Panc1 (cell line): ENCODE measurements at regions not wholly inside any gene's neighbourhood (a gene's known extent, or its start where the extent isn't known, plus 50 kb on each side); places are given as distances from the start of the nearest gene placed in this dataset.

Source experiments
- ATAC-seq: fragments of 200-7000 bp; cut with Tn5 transposase; 2 replicates; pipeline ENCODE4 v1.9.1; 2020; ENCODE audit warnings: mild to moderate bottlenecking, moderate library complexity
- BruUV-seq: library from RNA; stranded (reverse); fragments of 400-500 nt; replicated peaks from 2 replicates; lab custom pipeline; 2021; lab: Mats Ljungman, UMichigan
- CTCF ChIA-PET: fragments of 300-600 bp; sonication (Branson Sonifier 250); formaldehyde crosslinking; loops from one replicate; lab custom pipeline; 2022; ENCODE audit warnings: antibody characterized with exemption; lab: Charles Lee
- POLR2A ChIA-PET: fragments of 300-600 bp; sonication (Branson Sonifier 250); formaldehyde crosslinking; loops from one replicate; lab custom pipeline; 2022; ENCODE audit warnings: antibody characterized with exemption; lab: Charles Lee
- DNase-seq: peaks from one replicate; pipeline ENCODE4 v3.0.0-alpha.2; 2010; ENCODE audit warnings: low read depth, low spot score
- H3K27ac ChIP-seq: 2 replicates; pipeline ENCODE4 v1.5.1; 2011; ENCODE audit warnings: mild to moderate bottlenecking, low read length, inconsistent platforms
- H3K27me3 ChIP-seq: fragments of 200-500 bp; sonication (Bioruptor generic); 2 replicates; pipeline ENCODE4 v1.6.0; 2014; ENCODE audit warnings: low read length, inconsistent platforms; ENCODE audit not compliant: control insufficient read depth, insufficient read depth
- H3K36me3 ChIP-seq: fragments of 200-500 bp; sonication (Bioruptor generic); 2 replicates; pipeline ENCODE4 v1.5.1; 2014; ENCODE audit warnings: inconsistent platforms, mild to moderate bottlenecking, low read length, moderate library complexity; ENCODE audit not compliant: control insufficient read depth, insufficient read depth
- H3K4me1 ChIP-seq: 2 replicates; pipeline ENCODE4 v1.5.1; 2011; ENCODE audit warnings: inconsistent platforms, mild to moderate bottlenecking, low read length, moderate library complexity; ENCODE audit not compliant: control insufficient read depth, insufficient read depth
- H3K4me3 ChIP-seq, 2 experiments: 2 replicates each; pipeline ENCODE4 v1.5.1; 2011 to 2012; ENCODE audit warnings: low read depth in 2 of 2, low read length in 2 of 2, mild to moderate bottlenecking in 2 of 2, inconsistent platforms in 1 of 2, moderate library complexity in 1 of 2
- H3K9me3 ChIP-seq: fragments of 200-500 bp; sonication (Bioruptor generic); 2 replicates; pipeline ENCODE4 v1.5.1; 2014; ENCODE audit warnings: low read depth, mild to moderate bottlenecking, inconsistent platforms, low read length, moderate library complexity; ENCODE audit not compliant: control insufficient read depth, insufficient read depth
- POLR2AphosphoS5 ChIP-seq: IDR thresholded peaks from 2 replicates; pipeline ENCODE4 v1.6.1; 2012; ENCODE audit warnings: mild to moderate bottlenecking, low read depth, low read length, moderate library complexity
- SIN3A ChIP-seq: IDR thresholded peaks from 2 replicates; pipeline ENCODE4 v1.6.1; 2012; ENCODE audit warnings: low read depth, mild to moderate bottlenecking, low read length, moderate library complexity, borderline replicate concordance; ENCODE audit not compliant: insufficient read depth
- TCF7L2 ChIP-seq: IDR thresholded peaks from 2 replicates; pipeline ENCODE4 v1.6.1; 2011; ENCODE audit warnings: mild to moderate bottlenecking, low read depth, low read length, inconsistent platforms
- in situ Hi-C: cut with HindIII; loops from 2 replicates; pipeline ENCODE4 v1.10.0; 2016; ENCODE audit warnings: low sequenced_read_pairs, low pct_unique_long_range_greater_than_20kb
- intact Hi-C: fragments of 100-400 bp; cut with micrococcal nuclease; formaldehyde crosslinking; loops from one replicate; pipeline ENCODE4 v1.10.0; 2022; ENCODE audit not compliant: unreplicated experiment
- TF ChIP-seq, protein P1 (sequence below): fragments of 450-650 bp; IDR thresholded peaks from 2 replicates; pipeline ENCODE4 v1.5.1; 2017; ENCODE audit warnings: mild to moderate bottlenecking
- TF ChIP-seq, protein P2 (sequence below), 2 experiments: IDR thresholded peaks; 2 replicates each; pipeline ENCODE4 v1.6.1; 2011 to 2012; ENCODE audit warnings: low read depth in 2 of 2, control low read depth in 1 of 2, low read length in 1 of 2, mild to moderate bottlenecking in 1 of 2, moderate library complexity in 1 of 2; ENCODE audit not compliant: insufficient read depth in 1 of 2

DNA sequence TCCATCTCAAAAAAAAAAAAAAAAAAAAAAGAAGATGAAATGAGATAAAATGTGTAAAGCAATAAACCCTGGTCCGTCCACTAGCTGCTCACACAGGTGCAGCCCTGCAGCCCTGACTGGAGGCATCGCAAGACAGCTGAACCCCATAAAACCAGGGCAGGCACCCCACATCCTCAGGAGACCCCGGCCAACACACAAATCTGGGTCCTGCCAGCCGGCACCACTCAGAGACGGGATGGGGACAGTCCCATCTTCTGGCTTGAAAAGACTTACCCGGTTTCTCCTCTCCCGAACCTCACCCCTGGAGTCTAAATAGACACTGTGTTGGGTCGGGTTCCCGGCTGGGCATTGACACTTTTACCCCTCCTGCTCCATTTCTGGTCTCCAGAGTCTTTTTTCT, 52.7 kb upstream of the TNRC6C start:
- Histone ChIP-seq H3K27ac (no peak overlapping the region), H3K36me3 (no peaks in the 10 kb centered on the region), H3K9me3 (no peaks in the 10 kb centered on the region), H3K27me3 (peaks cover 36% of the 10 kb centered on the region), H3K4me3 (no peak overlapping the region), H3K4me1 (no peaks in the 10 kb centered on the region)
- in situ Hi-C loops (no loop called here), intact Hi-C loops (no loop called here)
- POLR2A ChIA-PET: interaction anchor here (0.7 kb wide), 1 partner anchor 40 kb away, joined by 12 read pairs; no protein-coding TSS in a partner anchor
- no peak for TF ChIP-seq TCF7L2
- TF ChIP-seq, protein P1, sequence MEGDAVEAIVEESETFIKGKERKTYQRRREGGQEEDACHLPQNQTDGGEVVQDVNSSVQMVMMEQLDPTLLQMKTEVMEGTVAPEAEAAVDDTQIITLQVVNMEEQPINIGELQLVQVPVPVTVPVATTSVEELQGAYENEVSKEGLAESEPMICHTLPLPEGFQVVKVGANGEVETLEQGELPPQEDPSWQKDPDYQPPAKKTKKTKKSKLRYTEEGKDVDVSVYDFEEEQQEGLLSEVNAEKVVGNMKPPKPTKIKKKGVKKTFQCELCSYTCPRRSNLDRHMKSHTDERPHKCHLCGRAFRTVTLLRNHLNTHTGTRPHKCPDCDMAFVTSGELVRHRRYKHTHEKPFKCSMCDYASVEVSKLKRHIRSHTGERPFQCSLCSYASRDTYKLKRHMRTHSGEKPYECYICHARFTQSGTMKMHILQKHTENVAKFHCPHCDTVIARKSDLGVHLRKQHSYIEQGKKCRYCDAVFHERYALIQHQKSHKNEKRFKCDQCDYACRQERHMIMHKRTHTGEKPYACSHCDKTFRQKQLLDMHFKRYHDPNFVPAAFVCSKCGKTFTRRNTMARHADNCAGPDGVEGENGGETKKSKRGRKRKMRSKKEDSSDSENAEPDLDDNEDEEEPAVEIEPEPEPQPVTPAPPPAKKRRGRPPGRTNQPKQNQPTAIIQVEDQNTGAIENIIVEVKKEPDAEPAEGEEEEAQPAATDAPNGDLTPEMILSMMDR: no peak
- no peak for TF ChIP-seq SIN3A
- TF ChIP-seq, protein P2, sequence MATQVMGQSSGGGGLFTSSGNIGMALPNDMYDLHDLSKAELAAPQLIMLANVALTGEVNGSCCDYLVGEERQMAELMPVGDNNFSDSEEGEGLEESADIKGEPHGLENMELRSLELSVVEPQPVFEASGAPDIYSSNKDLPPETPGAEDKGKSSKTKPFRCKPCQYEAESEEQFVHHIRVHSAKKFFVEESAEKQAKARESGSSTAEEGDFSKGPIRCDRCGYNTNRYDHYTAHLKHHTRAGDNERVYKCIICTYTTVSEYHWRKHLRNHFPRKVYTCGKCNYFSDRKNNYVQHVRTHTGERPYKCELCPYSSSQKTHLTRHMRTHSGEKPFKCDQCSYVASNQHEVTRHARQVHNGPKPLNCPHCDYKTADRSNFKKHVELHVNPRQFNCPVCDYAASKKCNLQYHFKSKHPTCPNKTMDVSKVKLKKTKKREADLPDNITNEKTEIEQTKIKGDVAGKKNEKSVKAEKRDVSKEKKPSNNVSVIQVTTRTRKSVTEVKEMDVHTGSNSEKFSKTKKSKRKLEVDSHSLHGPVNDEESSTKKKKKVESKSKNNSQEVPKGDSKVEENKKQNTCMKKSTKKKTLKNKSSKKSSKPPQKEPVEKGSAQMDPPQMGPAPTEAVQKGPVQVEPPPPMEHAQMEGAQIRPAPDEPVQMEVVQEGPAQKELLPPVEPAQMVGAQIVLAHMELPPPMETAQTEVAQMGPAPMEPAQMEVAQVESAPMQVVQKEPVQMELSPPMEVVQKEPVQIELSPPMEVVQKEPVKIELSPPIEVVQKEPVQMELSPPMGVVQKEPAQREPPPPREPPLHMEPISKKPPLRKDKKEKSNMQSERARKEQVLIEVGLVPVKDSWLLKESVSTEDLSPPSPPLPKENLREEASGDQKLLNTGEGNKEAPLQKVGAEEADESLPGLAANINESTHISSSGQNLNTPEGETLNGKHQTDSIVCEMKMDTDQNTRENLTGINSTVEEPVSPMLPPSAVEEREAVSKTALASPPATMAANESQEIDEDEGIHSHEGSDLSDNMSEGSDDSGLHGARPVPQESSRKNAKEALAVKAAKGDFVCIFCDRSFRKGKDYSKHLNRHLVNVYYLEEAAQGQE (IDR thresholded peaks at IDR 0.05; ENCODE audit: insufficient read depth in 1 of 2, low read depth in 2 of 2, low read length in 1 of 2): no peak
- TF ChIP-seq POLR2AphosphoS5: no peak
- CTCF ChIA-PET: interaction anchor here (0.6 to 0.7 kb wide), 2 partner anchors 115 to 363 kb away, joined by 3 to 8 read pairs; no protein-coding TSS in a partner anchor
- ATAC-seq: no peak
- BruUV-seq: no TSS peak
- no peak for DNase-seq

DNA sequence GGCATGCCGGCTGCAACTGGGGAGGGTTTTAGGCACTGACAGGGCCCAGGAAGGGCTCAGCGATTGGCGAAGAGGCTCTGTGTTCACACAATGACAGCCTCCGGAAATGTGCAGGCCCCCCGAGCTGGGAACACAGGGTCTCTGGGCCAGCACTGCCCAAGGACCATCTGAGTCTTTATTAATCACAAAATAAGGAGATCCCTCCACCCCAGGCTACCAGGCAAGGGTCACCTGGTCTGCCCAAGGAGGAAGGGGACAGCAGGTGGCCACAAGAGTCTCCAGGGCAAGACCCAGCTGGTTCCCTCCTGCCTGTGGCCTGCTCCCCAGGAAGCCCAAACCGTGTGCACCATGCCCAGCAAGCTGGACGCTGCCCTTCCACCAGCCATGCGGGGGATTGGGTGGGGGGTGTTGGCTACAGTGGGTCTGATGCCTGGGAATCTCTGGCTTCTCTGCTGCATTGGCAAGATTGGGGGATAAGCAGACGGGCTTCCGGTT, 52.1 kb upstream of the TNRC6C start:
- ChIA-PET CTCF (no interaction called here), POLR2A (no interaction called here)
- Histone ChIP-seq H3K27ac (no peak overlapping the region), H3K4me1 (no peaks in the 10 kb centered on the region), H3K27me3 (peaks cover 31% of the 10 kb centered on the region), H3K36me3 (no peaks in the 10 kb centered on the region), H3K9me3 (no peaks in the 10 kb centered on the region), H3K4me3 (no peak overlapping the region)
- TF ChIP-seq, protein P1: no peak
- TF ChIP-seq, protein P2 (IDR thresholded peaks at IDR 0.05; ENCODE audit: insufficient read depth in 1 of 2, low read depth in 2 of 2, low read length in 1 of 2): no peak
- TF ChIP-seq POLR2AphosphoS5 (no peak), TCF7L2 (no peak), SIN3A (no peak)
- in situ Hi-C loops: no loop called here
- intact Hi-C loops: no loop called here
- DNase-seq: no peak
- no peak for ATAC-seq
- no TSS peak for BruUV-seq
